Ishikawa (cell line): ENCODE measurements at regions not wholly inside any gene's neighbourhood (a gene's known extent, or its start where the extent isn't known, plus 50 kb on each side); places are given as distances from the start of the nearest gene placed in this dataset.

Experiments
- CEBPB ChIP-seq: IDR thresholded peaks from 2 replicates; pipeline ENCODE4 v1.6.1; 2012
- CREB1 ChIP-seq: IDR thresholded peaks from 2 replicates; pipeline ENCODE4 v1.6.1; 2012; ENCODE audit warnings: low read depth
- EGR1 ChIP-seq: IDR thresholded peaks from 2 replicates; pipeline ENCODE4 v1.6.1; 2012
- EP300 ChIP-seq: IDR thresholded peaks from 2 replicates; pipeline ENCODE4 v1.6.1; 2012; ENCODE audit warnings: borderline replicate concordance
- FOXM1 ChIP-seq: IDR thresholded peaks from 2 replicates; pipeline ENCODE4 v1.6.1; 2012; ENCODE audit warnings: low read depth, borderline replicate concordance
- NFIC ChIP-seq: IDR thresholded peaks from 2 replicates; pipeline ENCODE4 v1.6.1; 2012
- RAD21 ChIP-seq: IDR thresholded peaks from 2 replicates; pipeline ENCODE4 v1.6.1; 2012; ENCODE audit warnings: low read depth
- TAF1 ChIP-seq: IDR thresholded peaks from 2 replicates; pipeline ENCODE4 v1.6.1; 2012; ENCODE audit warnings: low read depth, mild to moderate bottlenecking
- TCF12 ChIP-seq: IDR thresholded peaks from 2 replicates; pipeline ENCODE4 v1.6.1; 2012; ENCODE audit warnings: low read depth
- TEAD4 ChIP-seq: IDR thresholded peaks from 2 replicates; pipeline ENCODE4 v1.6.1; 2012
- YY1 ChIP-seq: IDR thresholded peaks from 2 replicates; pipeline ENCODE4 v1.6.1; 2012; ENCODE audit warnings: low read depth
- ZBTB7A ChIP-seq: IDR thresholded peaks from 2 replicates; pipeline ENCODE4 v1.6.1; 2012; ENCODE audit warnings: low read depth
- TF ChIP-seq, protein P1 (sequence below): IDR thresholded peaks from 2 replicates; pipeline ENCODE4 v1.6.1; 2012
- TF ChIP-seq, protein P2 (sequence below): IDR thresholded peaks from 2 replicates; pipeline ENCODE4 v1.6.1; 2012; ENCODE audit warnings: low read depth, mild to moderate bottlenecking
- TF ChIP-seq, protein P3 (sequence below): IDR thresholded peaks from 2 replicates; pipeline ENCODE4 v1.6.1; 2012

GRCh38 chr7:33744293-33745075, 160.9 kb upstream of the BMPER start:
- no peak for TF ChIP-seq TAF1
- TF ChIP-seq CEBPB, result no peak
- TF ChIP-seq YY1, result no peak
- TF ChIP-seq RAD21, result peak; percentile 33; the same call in 1 of the 2 replicates
- no peak for TF ChIP-seq ZBTB7A

DNA sequence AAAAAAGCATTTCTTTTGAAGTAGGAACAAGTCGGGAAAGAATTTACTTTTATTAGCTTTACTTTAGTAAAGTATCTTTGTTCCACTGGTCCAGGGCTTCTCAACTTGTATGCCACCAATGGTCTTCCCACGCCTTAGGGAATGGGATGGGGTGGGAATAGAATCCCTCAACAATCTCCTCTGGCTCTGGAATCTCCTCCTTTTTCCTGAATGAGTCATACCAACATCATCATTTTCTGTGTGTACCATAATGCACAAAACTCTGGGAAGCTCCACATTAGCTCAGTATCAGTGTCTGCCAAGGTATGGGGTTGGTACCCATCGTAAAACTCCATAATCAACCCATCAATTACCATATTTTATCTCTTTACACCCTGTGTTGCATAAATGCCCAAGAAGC, 159.4 kb upstream of the BMPER start:
- TF ChIP-seq EP300, result no peak

GRCh38 chr7:33748793-33749192, 156.5 kb upstream of the BMPER start:
- TF ChIP-seq CEBPB (no peak), FOXM1 (no peak), EGR1 (no peak), TAF1 (no peak), TEAD4 (no peak), NFIC (no peak), TCF12 (no peak), CREB1 (no peak), YY1 (no peak), ZBTB7A (no peak), RAD21 (no peak)
- TF ChIP-seq, protein P1, sequence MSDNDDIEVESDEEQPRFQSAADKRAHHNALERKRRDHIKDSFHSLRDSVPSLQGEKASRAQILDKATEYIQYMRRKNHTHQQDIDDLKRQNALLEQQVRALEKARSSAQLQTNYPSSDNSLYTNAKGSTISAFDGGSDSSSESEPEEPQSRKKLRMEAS, result no peak
- TF ChIP-seq, protein P2, sequence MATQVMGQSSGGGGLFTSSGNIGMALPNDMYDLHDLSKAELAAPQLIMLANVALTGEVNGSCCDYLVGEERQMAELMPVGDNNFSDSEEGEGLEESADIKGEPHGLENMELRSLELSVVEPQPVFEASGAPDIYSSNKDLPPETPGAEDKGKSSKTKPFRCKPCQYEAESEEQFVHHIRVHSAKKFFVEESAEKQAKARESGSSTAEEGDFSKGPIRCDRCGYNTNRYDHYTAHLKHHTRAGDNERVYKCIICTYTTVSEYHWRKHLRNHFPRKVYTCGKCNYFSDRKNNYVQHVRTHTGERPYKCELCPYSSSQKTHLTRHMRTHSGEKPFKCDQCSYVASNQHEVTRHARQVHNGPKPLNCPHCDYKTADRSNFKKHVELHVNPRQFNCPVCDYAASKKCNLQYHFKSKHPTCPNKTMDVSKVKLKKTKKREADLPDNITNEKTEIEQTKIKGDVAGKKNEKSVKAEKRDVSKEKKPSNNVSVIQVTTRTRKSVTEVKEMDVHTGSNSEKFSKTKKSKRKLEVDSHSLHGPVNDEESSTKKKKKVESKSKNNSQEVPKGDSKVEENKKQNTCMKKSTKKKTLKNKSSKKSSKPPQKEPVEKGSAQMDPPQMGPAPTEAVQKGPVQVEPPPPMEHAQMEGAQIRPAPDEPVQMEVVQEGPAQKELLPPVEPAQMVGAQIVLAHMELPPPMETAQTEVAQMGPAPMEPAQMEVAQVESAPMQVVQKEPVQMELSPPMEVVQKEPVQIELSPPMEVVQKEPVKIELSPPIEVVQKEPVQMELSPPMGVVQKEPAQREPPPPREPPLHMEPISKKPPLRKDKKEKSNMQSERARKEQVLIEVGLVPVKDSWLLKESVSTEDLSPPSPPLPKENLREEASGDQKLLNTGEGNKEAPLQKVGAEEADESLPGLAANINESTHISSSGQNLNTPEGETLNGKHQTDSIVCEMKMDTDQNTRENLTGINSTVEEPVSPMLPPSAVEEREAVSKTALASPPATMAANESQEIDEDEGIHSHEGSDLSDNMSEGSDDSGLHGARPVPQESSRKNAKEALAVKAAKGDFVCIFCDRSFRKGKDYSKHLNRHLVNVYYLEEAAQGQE, result no peak

DNA sequence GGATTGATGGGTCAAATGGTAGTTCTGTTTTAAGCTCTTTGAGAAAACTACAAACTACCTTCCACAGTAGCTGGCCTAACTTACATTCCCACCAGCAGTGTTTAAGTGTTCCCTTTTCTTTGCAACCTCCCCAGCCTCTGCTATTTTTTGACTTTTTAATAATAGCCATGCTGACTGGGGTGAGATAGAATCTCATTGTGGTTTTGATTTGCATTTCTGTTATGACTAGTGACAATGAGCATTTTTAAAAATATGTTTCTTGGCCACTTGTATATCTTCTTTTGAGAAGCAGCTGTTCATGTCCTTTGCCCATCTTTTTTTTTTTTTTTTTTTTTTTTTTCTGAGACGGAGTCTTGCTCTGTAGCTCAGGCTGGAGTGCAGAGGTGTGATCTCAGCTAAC, 155.2 kb upstream of the BMPER start:
- TF ChIP-seq YY1, result no peak
- no peak for TF ChIP-seq CREB1
- TF ChIP-seq NFIC, result no peak
- TF ChIP-seq ZBTB7A, result no peak
- TF ChIP-seq RAD21, result no peak
- TF ChIP-seq CEBPB, result no peak

GRCh38 chr7:33751443-33751842, 153.9 kb upstream of the BMPER start:
- TF ChIP-seq, protein P2, result no peak
- TF ChIP-seq RAD21, result no peak

DNA sequence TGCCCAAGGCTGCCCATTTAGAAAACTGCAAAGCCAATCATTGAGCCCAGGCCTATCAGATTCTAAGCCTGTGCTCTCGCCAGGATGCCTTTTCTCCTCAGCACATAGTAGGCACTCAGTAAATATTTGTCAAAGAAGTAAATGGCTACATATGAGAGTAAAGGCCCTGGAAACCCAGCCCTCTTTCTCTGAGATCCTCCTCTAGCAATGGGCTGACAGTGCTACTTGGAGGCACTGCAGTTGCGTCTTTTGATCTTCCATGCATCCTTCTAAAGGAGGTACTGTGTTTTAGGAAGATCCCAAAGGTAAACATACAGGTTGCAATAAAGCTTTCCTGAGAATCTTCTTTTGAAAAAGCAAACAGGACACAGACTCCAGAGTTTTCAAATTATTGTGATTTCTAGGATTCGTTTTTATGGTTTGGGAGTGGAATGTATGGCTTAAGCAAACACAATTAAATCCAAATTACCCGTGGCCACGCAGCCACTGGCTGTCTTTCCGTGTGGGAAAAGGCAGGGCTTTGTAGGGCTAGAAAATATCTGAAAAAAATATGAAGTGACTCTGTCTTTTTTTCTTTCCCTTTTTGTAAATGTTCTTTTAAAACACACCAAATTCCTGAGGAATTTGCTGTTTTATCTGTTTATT, 151.3 kb upstream of the BMPER start:
- TF ChIP-seq EP300, result no peak
- no peak for TF ChIP-seq CREB1
- TF ChIP-seq EGR1, result no peak
- no peak for TF ChIP-seq RAD21
- no peak for TF ChIP-seq NFIC
- TF ChIP-seq, protein P3, sequence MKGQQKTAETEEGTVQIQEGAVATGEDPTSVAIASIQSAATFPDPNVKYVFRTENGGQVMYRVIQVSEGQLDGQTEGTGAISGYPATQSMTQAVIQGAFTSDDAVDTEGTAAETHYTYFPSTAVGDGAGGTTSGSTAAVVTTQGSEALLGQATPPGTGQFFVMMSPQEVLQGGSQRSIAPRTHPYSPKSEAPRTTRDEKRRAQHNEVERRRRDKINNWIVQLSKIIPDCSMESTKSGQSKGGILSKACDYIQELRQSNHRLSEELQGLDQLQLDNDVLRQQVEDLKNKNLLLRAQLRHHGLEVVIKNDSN, result no peak
- no peak for TF ChIP-seq FOXM1
- TF ChIP-seq CEBPB, result no peak
- TF ChIP-seq, protein P1, result no peak
- TF ChIP-seq, protein P2, result no peak
